Spleen (tissue), 7 donors: ENCODE measurements at regions not wholly inside any gene's neighbourhood (a gene's known extent, or its start where the extent isn't known, plus 50 kb on each side); places are given as distances from the start of the nearest gene placed in this dataset.

Experiments used
- CTCF ChIP-seq, 11 experiments: fragments of 200-600 bp in 7 of 11; fragments of 450-650 bp in 4 of 11; sonication (generic) in 4 of 11; IDR thresholded peaks in 8 of 11; conservative IDR thresholded peaks in 3 of 11; 1 replicate in 7 of 11; 2 replicates in 4 of 11; pipeline versions ENCODE4 v1.4.0 to v1.8.0; 2016 to 2021; ENCODE audit warnings: antibody characterized with exemption in 11 of 11, inconsistent platforms in 4 of 11, mild to moderate bottlenecking in 1 of 11
- POLR2A ChIP-seq, 3 donors: fragments of 450-650 bp; IDR thresholded peaks; one replicate each; pipeline ENCODE4 v1.5.1; 2017; ENCODE audit warnings: antibody characterized with exemption in 3 of 3, mild to moderate bottlenecking in 1 of 3
- donor health status: DM: no; HTN: no; CAD: no; lungs with moderate emphysema.
- donor health status: DM: no; HTN: no; CAD: no.
- donor health status: DM: no; HTN: no; CAD: no.

GRCh38 chr9:1653282-1653681 lies 361.9 kb upstream of the SMARCA2 start:
- TF ChIP-seq POLR2A (IDR thresholded peaks at IDR 0.05) (no peak), CTCF (IDR thresholded peaks at IDR 0.05 in 8 of 11, conservative IDR thresholded peaks at IDR 0.05 in 3 of 11) (no peak)
